ENCODE measurements at regions not wholly inside any gene's neighbourhood (a gene's known extent, or its start where the extent isn't known, plus 50 kb on each side); places are given as distances from the start of the nearest gene placed in this dataset.

DNA sequence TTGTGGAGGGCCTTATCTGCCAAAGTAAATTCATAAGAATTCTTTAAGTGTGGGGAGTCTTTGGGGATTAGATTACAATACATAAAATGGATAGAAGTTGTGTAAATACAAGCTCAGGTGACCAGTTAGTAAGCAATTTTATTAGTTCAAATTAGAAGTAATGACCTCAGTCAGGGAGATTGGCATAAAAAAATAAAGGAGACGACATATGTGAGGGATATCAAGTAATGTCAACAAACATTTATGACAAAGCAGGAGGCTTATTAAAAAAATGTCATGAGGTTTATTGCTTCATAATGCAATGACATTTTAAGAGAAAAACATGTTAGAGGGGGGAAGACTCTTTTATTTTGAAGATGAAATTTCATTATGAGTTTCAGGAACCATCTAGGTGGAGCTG, 1137.0 kb upstream of the PHF14 start:
- TF ChIP-seq, protein P1, sequence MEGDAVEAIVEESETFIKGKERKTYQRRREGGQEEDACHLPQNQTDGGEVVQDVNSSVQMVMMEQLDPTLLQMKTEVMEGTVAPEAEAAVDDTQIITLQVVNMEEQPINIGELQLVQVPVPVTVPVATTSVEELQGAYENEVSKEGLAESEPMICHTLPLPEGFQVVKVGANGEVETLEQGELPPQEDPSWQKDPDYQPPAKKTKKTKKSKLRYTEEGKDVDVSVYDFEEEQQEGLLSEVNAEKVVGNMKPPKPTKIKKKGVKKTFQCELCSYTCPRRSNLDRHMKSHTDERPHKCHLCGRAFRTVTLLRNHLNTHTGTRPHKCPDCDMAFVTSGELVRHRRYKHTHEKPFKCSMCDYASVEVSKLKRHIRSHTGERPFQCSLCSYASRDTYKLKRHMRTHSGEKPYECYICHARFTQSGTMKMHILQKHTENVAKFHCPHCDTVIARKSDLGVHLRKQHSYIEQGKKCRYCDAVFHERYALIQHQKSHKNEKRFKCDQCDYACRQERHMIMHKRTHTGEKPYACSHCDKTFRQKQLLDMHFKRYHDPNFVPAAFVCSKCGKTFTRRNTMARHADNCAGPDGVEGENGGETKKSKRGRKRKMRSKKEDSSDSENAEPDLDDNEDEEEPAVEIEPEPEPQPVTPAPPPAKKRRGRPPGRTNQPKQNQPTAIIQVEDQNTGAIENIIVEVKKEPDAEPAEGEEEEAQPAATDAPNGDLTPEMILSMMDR (IDR thresholded peaks at IDR 0.05): no peak
- TF ChIP-seq EP300 (IDR thresholded peaks at IDR 0.05): no peak

All from upper lobe of left lung (tissue), 4 donors.